SK-N-SH (cell line): ENCODE measurements at regions not wholly inside any gene's neighbourhood (a gene's known extent, or its start where the extent isn't known, plus 50 kb on each side); places are given as distances from the start of the nearest gene placed in this dataset.

Source experiments
- CTCF ChIP-seq: fragments of 200-600 bp; sonication (generic); IDR thresholded peaks from 2 replicates; pipeline ENCODE4 v1.6.1; 2017; ENCODE audit warnings: antibody characterized with exemption, mild to moderate bottlenecking, moderate library complexity
- EP300 ChIP-seq, 2 experiments: IDR thresholded peaks; 2 replicates each; pipeline versions ENCODE4 v1.4.0 to v1.6.1; 2012; ENCODE audit warnings: borderline replicate concordance in 1 of 2, low read depth in 1 of 2, low read length in 1 of 2
- EZH2phosphoT487 ChIP-seq: fragments of 200-600 bp; sonication (generic); IDR thresholded peaks from 2 replicates; pipeline ENCODE4 v1.6.1; 2017; ENCODE audit warnings: low read depth, mixed run types, mild to moderate bottlenecking, antibody characterized with exemption, moderate library complexity, borderline replicate concordance
- GABPA ChIP-seq: IDR thresholded peaks from 2 replicates; pipeline ENCODE4 v1.4.0; 2012; ENCODE audit warnings: low read depth, mild to moderate bottlenecking
- PBX3 ChIP-seq: IDR thresholded peaks from 2 replicates; pipeline ENCODE4; 2012
- POLR2AphosphoS5 ChIP-seq: IDR thresholded peaks from 2 replicates; pipeline ENCODE4 v1.6.1; 2012; ENCODE audit warnings: low read depth, low read length
- REST ChIP-seq: IDR thresholded peaks from 2 replicates; pipeline ENCODE4 v1.6.1; 2012; ENCODE audit warnings: mild to moderate bottlenecking, low read depth, low read length, moderate library complexity
- TAF1 ChIP-seq: IDR thresholded peaks from 2 replicates; pipeline ENCODE4 v1.6.1; 2012; ENCODE audit warnings: low read depth, mild to moderate bottlenecking, low read length, moderate library complexity, borderline replicate concordance
- TCF12 ChIP-seq: IDR thresholded peaks from 2 replicates; pipeline ENCODE4 v1.4.0; 2012
- TEAD4 ChIP-seq: IDR thresholded peaks from 2 replicates; pipeline ENCODE4 v1.4.0; 2012; ENCODE audit warnings: mild to moderate bottlenecking, borderline replicate concordance; ENCODE audit not compliant: insufficient read depth
- USF2 ChIP-seq: fragments of 150-350 bp; IDR thresholded peaks from 2 replicates; pipeline ENCODE4 v1.6.1; 2017; ENCODE audit warnings: antibody characterized with exemption, low read length, low read depth, borderline replicate concordance
- YY1 ChIP-seq: IDR thresholded peaks from 2 replicates; pipeline ENCODE4 v1.4.0; 2012; ENCODE audit warnings: low read depth, mild to moderate bottlenecking

- TF ChIP-seq TEAD4 (no peak), EP300 (IDR thresholded peaks at IDR 0.05; ENCODE audit: borderline replicate concordance in 1 of 2, low read depth in 1 of 2, low read length in 1 of 2) (no peak), CTCF (no peak), TAF1 (no peak), REST (no peak), USF2 (no peak), PBX3 (no peak), YY1 (no peak), GABPA (no peak), EZH2phosphoT487 (no peak), TCF12 (no peak), POLR2AphosphoS5 (no peak)
Observed at GRCh38 chr12:18898470-18898869, 160.6 kb downstream of the CAPZA3 start.
